ENCODE measurements at regions not wholly inside any gene's neighbourhood (a gene's known extent, or its start where the extent isn't known, plus 50 kb on each side); places are given as distances from the start of the nearest gene placed in this dataset.

GRCh38 chr14:61618448-61618847 is 76.9 kb upstream of the HIF1A start:
- TF ChIP-seq CTCF (IDR thresholded peaks at IDR 0.05) (no peak), POLR2A (IDR thresholded peaks at IDR 0.05) (no peak)
